GM19455 (cell line): ENCODE measurements at regions not wholly inside any gene's neighbourhood (a gene's known extent, or its start where the extent isn't known, plus 50 kb on each side); places are given as distances from the start of the nearest gene placed in this dataset.

Experiments used
- ATAC-seq: cut with Tn5 transposase; IDR thresholded peaks from one replicate; pipeline ENCODE4 v1.9.1; 2021; ENCODE audit not compliant: unreplicated experiment

GRCh38 chr1:186736971-186737685 lies 56.9 kb upstream of the PTGS2 start:
- ATAC-seq: no peak

GRCh38 chr1:186735463-186735862 lies 55.2 kb upstream of the PTGS2 start:
- no peak for ATAC-seq

- ATAC-seq: no peak
Observed at GRCh38 chr1:186730951-186731729, 50.9 kb upstream of the PTGS2 start.
